K562 (cell line): ENCODE measurements at regions not wholly inside any gene's neighbourhood (a gene's known extent, or its start where the extent isn't known, plus 50 kb on each side); places are given as distances from the start of the nearest gene placed in this dataset.

Experiments
- ATAC-seq: fragments of 200-7000 bp; cut with Tn5 transposase; 3 replicates; pipeline ENCODE4 v1.9.1; 2020; ENCODE audit warnings: moderate library complexity
- BruUV-seq: library from RNA; stranded (reverse); fragments of 400-500 nt; replicated peaks from 2 replicates; lab custom pipeline; 2021; lab: Mats Ljungman, UMichigan
- CTCF ChIA-PET: fragments of 300-600 bp; formaldehyde crosslinking; extraction: SDS; loops from one replicate; lab custom pipeline; 2021; ENCODE audit warnings: low intra/inter-chr PET ratio; lab: Yijun Ruan, JAX
- POLR2A ChIA-PET: fragments of 300-600, 350-650 bp; sonication (Branson Sonifier 250); formaldehyde crosslinking; extraction: SDS; loops from one replicate; lab custom pipeline; 2021; ENCODE audit warnings: antibody characterized with exemption, inconsistent platforms; lab: Yijun Ruan, JAX
- DNase-seq, 4 experiments: peaks; one replicate each; pipeline versions ENCODE4 v3.0.0 to v3.0.0-alpha.2; 2011 to 2018; ENCODE audit warnings: low spot score in 3 of 4, mixed read lengths in 3 of 4; ENCODE audit errors: extremely low read depth in 1 of 4
- FAIRE-seq: peaks from 2 replicates; lab custom pipeline; 2011; peaks lifted over from hg19 to GRCh38; lab: Jason Lieb, UNC
- H2AFZ ChIP-seq: 2 replicates; pipeline ENCODE4 v1.6.0; 2011; ENCODE audit warnings: low read depth, low read length, control low read depth, inconsistent platforms
- H3K27ac ChIP-seq: fragments of 200-600 bp; 3 replicates; pipeline ENCODE4 v1.8.0; 2011; ENCODE audit warnings: low read depth, mild to moderate bottlenecking, control low read depth, inconsistent platforms, low read length, moderate library complexity, mixed read lengths; ENCODE audit errors: extremely low read depth
- H3K27me3 ChIP-seq, 2 experiments: fragments of 300-600 bp in 1 of 2; 2 replicates in 1 of 2; 3 replicates in 1 of 2; pipeline versions ENCODE4 v1.6.0 to v1.8.0; 2011; ENCODE audit warnings: inconsistent platforms in 2 of 2, low read length in 2 of 2, mild to moderate bottlenecking in 1 of 2, mixed read lengths in 1 of 2, moderate library complexity in 1 of 2; ENCODE audit not compliant: control insufficient read depth in 2 of 2, insufficient read depth in 2 of 2
- H3K36me3 ChIP-seq: fragments of 300-600 bp; 3 replicates; pipeline ENCODE4 v1.8.0; 2011; ENCODE audit warnings: mild to moderate bottlenecking, low read length, inconsistent platforms; ENCODE audit not compliant: control insufficient read depth, insufficient read depth
- H3K4me1 ChIP-seq, 2 experiments: fragments of 200-600 bp in 1 of 2; replicated peaks in 1 of 2; 2 replicates in 1 of 2; 3 replicates in 1 of 2; pipeline versions ENCODE4 v1.5.1 to v1.8.0; 2011; ENCODE audit warnings: inconsistent platforms in 2 of 2, low read length in 2 of 2, mild to moderate bottlenecking in 1 of 2, mixed read lengths in 1 of 2, moderate library complexity in 1 of 2; ENCODE audit not compliant: control insufficient read depth in 2 of 2, insufficient read depth in 2 of 2
- H3K4me2 ChIP-seq: 2 replicates; pipeline ENCODE4 v1.6.1; 2011; ENCODE audit warnings: low read length, control low read depth, inconsistent platforms, mixed read lengths; ENCODE audit not compliant: insufficient read depth
- H3K4me3 ChIP-seq: fragments of 200-600 bp; sonication (generic), shearing (Covaris generic); 2 replicates; pipeline ENCODE4 v1.5.1; 2016; ENCODE audit warnings: control low read depth, inconsistent platforms
- H3K79me2 ChIP-seq: fragments of 200-600 bp; 3 replicates; pipeline ENCODE4 v1.8.0; 2011; ENCODE audit warnings: low read length, inconsistent platforms; ENCODE audit not compliant: control insufficient read depth, insufficient read depth
- H3K9ac ChIP-seq, 2 experiments: 2 replicates each; pipeline versions ENCODE4 v1.6.0 to v1.6.1; 2011; ENCODE audit warnings: low read depth in 2 of 2, low read length in 2 of 2, control low read depth in 1 of 2, inconsistent platforms in 1 of 2, mild to moderate bottlenecking in 1 of 2, mixed read lengths in 1 of 2; ENCODE audit not compliant: insufficient read depth in 1 of 2
- H3K9me1 ChIP-seq: one replicate; pipeline ENCODE4 v1.6.0; 2011; ENCODE audit warnings: inconsistent platforms, mild to moderate bottlenecking, low read length, moderate library complexity; ENCODE audit not compliant: control insufficient read depth, insufficient read depth
- H3K9me3 ChIP-seq: replicated peaks from 2 replicates; pipeline ENCODE4 v1.5.1; 2011; ENCODE audit warnings: low read depth, low read length, inconsistent platforms; ENCODE audit not compliant: control insufficient read depth, insufficient read depth
- H4K20me1 ChIP-seq: replicated peaks from 2 replicates; pipeline ENCODE4 v1.6.1; 2011; ENCODE audit warnings: low read length, inconsistent platforms, mixed read lengths; ENCODE audit not compliant: control insufficient read depth, insufficient read depth
- L3MBTL2 ChIP-seq: fragments of 450-650 bp; IDR thresholded peaks from 2 replicates; pipeline ENCODE4 v1.6.1; 2016; ENCODE audit warnings: mild to moderate bottlenecking, moderate library complexity
- MTA2 ChIP-seq: fragments of 450-650 bp; IDR thresholded peaks from 2 replicates; pipeline ENCODE4 v1.6.1; 2016; ENCODE audit warnings: low read depth
- MYBL2 ChIP-seq, 2 experiments: fragments of 450-650 bp in 1 of 2; sonication (generic) in 1 of 2; formaldehyde crosslinking in 1 of 2; IDR thresholded peaks; 2 replicates each; pipeline versions ENCODE4 v1.6.1 to v1.8.1; 2017 to 2022; ENCODE audit warnings: borderline replicate concordance in 1 of 2, inconsistent platforms in 1 of 2, low read depth in 1 of 2, mild to moderate bottlenecking in 1 of 2, missing genetic modification reagents in 1 of 2, moderate library complexity in 1 of 2
- PRMT5 ChIP-seq: sonication (generic); formaldehyde crosslinking; IDR thresholded peaks from 2 replicates; pipeline ENCODE4 v1.5.0; 2020; ENCODE audit warnings: missing genetic modification reagents
- SIX5 ChIP-seq, 2 experiments: IDR thresholded peaks; 2 replicates each; pipeline ENCODE4 v1.6.1; 2011; ENCODE audit warnings: low read length in 2 of 2, borderline replicate concordance in 1 of 2, low read depth in 1 of 2, mild to moderate bottlenecking in 1 of 2, moderate library complexity in 1 of 2; ENCODE audit not compliant: insufficient read depth in 1 of 2
- WHSC1 ChIP-seq: IDR thresholded peaks from one replicate; pipeline ENCODE4 v1.6.1; 2012; ENCODE audit warnings: low read length, control low read depth, inconsistent platforms
- ZNF224 ChIP-seq: sonication (generic); formaldehyde crosslinking; IDR thresholded peaks from 2 replicates; pipeline ENCODE4 v1.8.0; 2022; ENCODE audit warnings: mild to moderate bottlenecking, missing genetic modification reagents
- ZNF263 ChIP-seq: sonication (generic); formaldehyde crosslinking; IDR thresholded peaks from 2 replicates; pipeline ENCODE4 v1.8.0; 2022; ENCODE audit warnings: mild to moderate bottlenecking, missing genetic modification reagents, borderline replicate concordance
- ZNF3 ChIP-seq: fragments of 250-450 bp; sonication (Bioruptor Pico); IDR thresholded peaks from 2 replicates; pipeline ENCODE4 v1.5.0; 2021; ENCODE audit warnings: mild to moderate bottlenecking, moderate library complexity
- ZNF311 ChIP-seq: fragments of 250-450 bp; sonication (Bioruptor Pico); IDR thresholded peaks from 2 replicates; pipeline ENCODE4 v1.4.0; 2020; ENCODE audit warnings: mild to moderate bottlenecking, moderate library complexity
- ZNF764 ChIP-seq: fragments of 250-450 bp; sonication (Bioruptor Pico); IDR thresholded peaks from 2 replicates; pipeline ENCODE4 v1.4.0; 2020; ENCODE audit warnings: low read depth, mild to moderate bottlenecking, moderate library complexity
- ZZZ3 ChIP-seq: fragments of 450-650 bp; IDR thresholded peaks from 2 replicates; pipeline ENCODE4 v1.6.1; 2016; ENCODE audit warnings: antibody characterized with exemption, mild to moderate bottlenecking, moderate library complexity
- WGBS: fragments of 100-300 bp; shearing (Covaris generic); methylation state at CpG from one replicate; pipeline ENCODE4 v1.1.6; 2016; ENCODE audit warnings: low coverage, mixed read lengths; ENCODE audit not compliant: insufficient coverage; ENCODE audit errors: missing lambda C conversion rate; 5-methylcytosine and 5-hydroxymethylcytosine counted together
- in situ Hi-C: fragments of 300-500 bp; cut with MboI; formaldehyde crosslinking; loops from 4 replicates; pipeline ENCODE4 v1.15.0; 2018; ENCODE audit warnings: inconsistent platforms, mixed read lengths
- intact Hi-C: fragments of 100-400 bp; cut with micrococcal nuclease; formaldehyde crosslinking; loops from 2 replicates; pipeline ENCODE4 v1.14.2; 2022
- TF ChIP-seq, protein P1 (sequence below): fragments of 450-650 bp; formaldehyde crosslinking; IDR thresholded peaks from 2 replicates; pipeline ENCODE4 v1.4.0; 2022; ENCODE audit warnings: missing genetic modification characterization

DNA sequence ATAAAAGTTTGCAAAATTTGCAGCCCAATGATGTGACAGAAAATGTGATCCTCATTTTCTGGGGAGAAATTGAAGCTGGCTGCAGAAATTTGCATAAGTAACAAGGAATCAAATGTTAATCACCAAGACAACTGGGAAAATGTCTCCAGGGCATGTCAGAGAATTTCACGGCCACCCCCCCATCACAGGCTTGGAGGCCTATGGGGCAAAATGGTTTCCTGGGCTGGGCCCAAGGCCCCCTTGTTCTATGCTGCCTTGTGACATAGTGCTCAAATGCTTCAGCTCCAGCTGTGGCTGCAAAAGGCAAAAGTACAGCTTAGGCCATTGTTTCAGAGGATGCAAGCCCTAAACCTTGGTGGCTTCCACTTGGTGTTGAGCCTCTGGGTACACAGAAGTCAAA, 1202.6 kb downstream of the EPHA7 start:
- BruUV-seq = no TSS peak
- H3K9ac ChIP-seq = no peak overlapping the region
- POLR2A ChIA-PET = no interaction called here
- no peaks in the 10 kb centered on the region for H3K9me1 ChIP-seq
- H3K27me3 ChIP-seq = no peaks in the 10 kb centered on the region
- intact Hi-C loops = no loop called here
- no peak for FAIRE-seq
- 7% methylated on average over 1 of the region's 1 CpG for WGBS
- no peak for TF ChIP-seq SIX5 (IDR thresholded peaks at IDR 0.05; ENCODE audit: borderline replicate concordance in 1 of 2, insufficient read depth in 1 of 2, low read depth in 1 of 2, low read length in 2 of 2)
- no peak for TF ChIP-seq ZNF764 (CRISPR knock-in tag)
- TF ChIP-seq, all 486 proteins: peak for 0
- no peaks in the 10 kb centered on the region; the same call in 1 of the 2 replicates for H3K9me3 ChIP-seq
- no peak overlapping the region for H3K27ac ChIP-seq
- H3K4me1 ChIP-seq = no peaks in the 10 kb centered on the region
- H3K79me2 ChIP-seq = no peaks in the 10 kb centered on the region
- no peak overlapping the region for H3K4me2 ChIP-seq
- no peak for ATAC-seq
- no peak overlapping the region for H3K4me3 ChIP-seq
- H2AFZ ChIP-seq = no peak overlapping the region
- CTCF ChIA-PET = no interaction called here
- in situ Hi-C loops = no loop called here
- no peaks in the 10 kb centered on the region for H3K36me3 ChIP-seq
- DNase-seq = no peak
- no peaks in the 10 kb centered on the region for H4K20me1 ChIP-seq

DNA sequence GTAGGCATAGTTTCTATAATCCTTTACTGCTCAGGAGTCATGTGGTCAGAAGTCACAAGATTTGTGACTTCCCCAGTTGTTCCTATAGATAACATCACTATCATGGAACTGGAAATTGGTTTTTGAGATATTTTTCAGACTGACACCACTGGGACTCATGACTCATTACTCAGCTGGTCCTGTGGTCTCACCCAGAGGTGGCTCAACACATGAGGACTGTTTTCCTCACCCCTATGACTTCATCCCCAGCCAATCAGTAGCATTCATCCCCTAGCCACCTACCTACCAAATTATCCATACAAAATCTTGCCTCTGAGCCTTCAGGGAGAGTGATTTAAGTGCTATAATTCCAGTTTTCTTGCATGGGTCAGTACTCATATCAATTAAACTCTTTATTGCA, 1217.7 kb downstream of the EPHA7 start:
- H4K20me1 ChIP-seq = no peaks in the 10 kb centered on the region
- TF ChIP-seq PRMT5 (CRISPR knock-in tag) (no peak), MTA2 (no peak), ZNF311 (CRISPR knock-in tag) (no peak), MYBL2 (IDR thresholded peaks at IDR 0.05; ENCODE audit: low read depth) (no peak), MYBL2 (CRISPR knock-in tag; IDR thresholded peaks at IDR 0.05; ENCODE audit: borderline replicate concordance) (no peak), ZNF263 (CRISPR knock-in tag) (no peak), WHSC1 (no peak), L3MBTL2 (no peak), ZNF3 (no peak), ZNF224 (no peak), ZZZ3 (no peak)
- TF ChIP-seq, protein P1, sequence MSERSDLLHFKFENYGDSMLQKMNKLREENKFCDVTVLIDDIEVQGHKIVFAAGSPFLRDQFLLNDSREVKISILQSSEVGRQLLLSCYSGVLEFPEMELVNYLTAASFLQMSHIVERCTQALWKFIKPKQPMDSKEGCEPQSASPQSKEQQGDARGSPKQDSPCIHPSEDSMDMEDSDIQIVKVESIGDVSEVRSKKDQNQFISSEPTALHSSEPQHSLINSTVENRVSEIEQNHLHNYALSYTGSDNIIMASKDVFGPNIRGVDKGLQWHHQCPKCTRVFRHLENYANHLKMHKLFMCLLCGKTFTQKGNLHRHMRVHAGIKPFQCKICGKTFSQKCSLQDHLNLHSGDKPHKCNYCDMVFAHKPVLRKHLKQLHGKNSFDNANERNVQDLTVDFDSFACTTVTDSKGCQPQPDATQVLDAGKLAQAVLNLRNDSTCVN (CRISPR knock-in tag) = no peak

More for the DNA sequence above, 1217.7 kb downstream of the EPHA7 start:
- no TSS peak for BruUV-seq
- ChIA-PET CTCF (no interaction called here), POLR2A (no interaction called here)
- in situ Hi-C loops (no loop called here), intact Hi-C loops (no loop called here)
- no peak overlapping the region for H3K4me3 ChIP-seq
- no peaks in the 10 kb centered on the region for H3K9me3 ChIP-seq
- H3K27ac ChIP-seq = no peak overlapping the region
- H3K4me2 ChIP-seq = no peak overlapping the region
- ATAC-seq = no peak
- no peak overlapping the region for H3K9ac ChIP-seq
- no peaks in the 10 kb centered on the region for H3K79me2 ChIP-seq
- no peak for DNase-seq
- H3K36me3 ChIP-seq = no peaks in the 10 kb centered on the region
- FAIRE-seq = no peak
- H3K27me3 ChIP-seq = no peaks in the 10 kb centered on the region
- H3K9me1 ChIP-seq = no peaks in the 10 kb centered on the region
- H3K4me1 ChIP-seq = no peaks in the 10 kb centered on the region
- no peak overlapping the region for H2AFZ ChIP-seq
